CD14-positive monocyte (primary cell): ENCODE measurements at regions not wholly inside any gene's neighbourhood (a gene's known extent, or its start where the extent isn't known, plus 50 kb on each side); places are given as distances from the start of the nearest gene placed in this dataset.

ENCODE experiments used
- DNase-seq, 3 donors: peaks; one replicate each; pipeline ENCODE4 v3.0.0-alpha.2; 2011 to 2022
- H2AFZ ChIP-seq: 2 replicates; pipeline ENCODE4 v1.6.0; 2012; ENCODE audit warnings: mild to moderate bottlenecking, low read depth, low read length, inconsistent platforms; ENCODE audit not compliant: insufficient read depth, poor library complexity, severe bottlenecking
- H3K27ac ChIP-seq, 2 donors: 1 replicate in 1 of 2; 2 replicates in 1 of 2; pipeline ENCODE4 v1.5.1; 2012 to 2013; ENCODE audit warnings: low read length in 2 of 2, control low read depth in 1 of 2, inconsistent platforms in 1 of 2, low read depth in 1 of 2, mild to moderate bottlenecking in 1 of 2
- H3K27me3 ChIP-seq, 2 donors: one replicate each; pipeline versions ENCODE4 v1.6.0 to v1.6.1; 2011 to 2013; ENCODE audit warnings: low read length in 2 of 2; ENCODE audit not compliant: control insufficient read depth in 2 of 2, insufficient read depth in 2 of 2
- H3K36me3 ChIP-seq, 2 donors: replicated peaks in 1 of 2; 1 replicate in 1 of 2; 2 replicates in 1 of 2; pipeline versions ENCODE4 v1.5.1 to v1.6.1; 2012 to 2013; ENCODE audit warnings: low read length in 2 of 2, control low read depth in 1 of 2, inconsistent platforms in 1 of 2, mild to moderate bottlenecking in 1 of 2; ENCODE audit not compliant: insufficient read depth in 2 of 2, control insufficient read depth in 1 of 2
- H3K4me1 ChIP-seq, 2 donors: 1 replicate in 1 of 2; 2 replicates in 1 of 2; pipeline versions ENCODE4 v1.5.1 to v1.6.1; 2012 to 2013; ENCODE audit warnings: low read length in 2 of 2, control low read depth in 1 of 2, inconsistent platforms in 1 of 2, mild to moderate bottlenecking in 1 of 2, moderate library complexity in 1 of 2; ENCODE audit not compliant: insufficient read depth in 2 of 2, control insufficient read depth in 1 of 2
- H3K4me2 ChIP-seq: replicated peaks from 2 replicates; pipeline ENCODE3; 2012; ENCODE audit warnings: low read length, moderate library complexity, mild to moderate bottlenecking; ENCODE audit not compliant: poor library complexity, severe bottlenecking; ENCODE audit errors: extremely low read depth
- H3K4me3 ChIP-seq, 3 experiments: fragments of 200-600 bp in 1 of 3; sonication (generic) in 1 of 3; replicated peaks in 1 of 3; 1 replicate in 2 of 3; 2 replicates in 1 of 3; pipeline ENCODE4 v1.5.1; 2011 to 2013; ENCODE audit warnings: low read length in 3 of 3, mild to moderate bottlenecking in 3 of 3, control low read depth in 2 of 3, low read depth in 2 of 3, inconsistent platforms in 1 of 3, moderate library complexity in 1 of 3
- H3K79me2 ChIP-seq: 2 replicates; pipeline ENCODE4 v1.6.0; 2012; ENCODE audit warnings: mild to moderate bottlenecking, control low read depth, inconsistent platforms, low read length, moderate library complexity; ENCODE audit not compliant: insufficient read depth
- H3K9ac ChIP-seq: 2 replicates; pipeline ENCODE4 v1.6.0; 2017; ENCODE audit warnings: low read length, mild to moderate bottlenecking; ENCODE audit not compliant: insufficient read depth, poor library complexity, severe bottlenecking
- H3K9me3 ChIP-seq, 2 donors: replicated peaks in 1 of 2; 1 replicate in 1 of 2; 2 replicates in 1 of 2; pipeline versions ENCODE4 v1.5.1 to v1.6.1; 2012 to 2013; ENCODE audit warnings: low read length in 2 of 2, control low read depth in 1 of 2; ENCODE audit not compliant: control insufficient read depth in 1 of 2, insufficient read depth in 1 of 2
- H4K20me1 ChIP-seq: 2 replicates; pipeline ENCODE4 v1.6.0; 2012; ENCODE audit warnings: mild to moderate bottlenecking, low read length, control low read depth, moderate library complexity; ENCODE audit not compliant: insufficient read depth
- H3K27ac Mint-ChIP-seq, 7 donors: one replicate each; pipeline ENCODE4 v1.8.0; 2020; ENCODE audit warnings: mild to moderate bottlenecking in 7 of 7, mixed read lengths in 7 of 7, moderate library complexity in 6 of 7, inconsistent platforms in 2 of 7
- H3K27me3 Mint-ChIP-seq, 3 donors: one replicate each; pipeline ENCODE4 v1.8.0; 2021 to 2022; ENCODE audit warnings: low read depth in 3 of 3, mild to moderate bottlenecking in 3 of 3, mixed read lengths in 3 of 3, moderate library complexity in 3 of 3, inconsistent platforms in 1 of 3
- H3K36me3 Mint-ChIP-seq, 2 donors: one replicate each; pipeline ENCODE4 v1.8.0; 2020; ENCODE audit warnings: mixed read lengths in 2 of 2, inconsistent platforms in 1 of 2, mild to moderate bottlenecking in 1 of 2
- H3K4me1 Mint-ChIP-seq: one replicate; pipeline ENCODE4 v1.8.0; 2020; ENCODE audit warnings: mild to moderate bottlenecking, mixed read lengths
- H3K4me3 Mint-ChIP-seq, 2 donors: one replicate each; pipeline ENCODE4 v1.8.0; 2020; ENCODE audit warnings: mild to moderate bottlenecking in 2 of 2, mixed read lengths in 2 of 2, moderate library complexity in 1 of 2
- H3K9me3 Mint-ChIP-seq, 7 donors: one replicate each; pipeline ENCODE4 v1.8.0; 2020 to 2022; ENCODE audit warnings: mixed read lengths in 7 of 7, mild to moderate bottlenecking in 6 of 7, moderate library complexity in 6 of 7, inconsistent platforms in 2 of 7
- CTCF ChIP-seq: fragments of 200-600 bp; IDR thresholded peaks from one replicate; pipeline ENCODE4 v1.8.0; 2022; ENCODE audit warnings: antibody characterized with exemption, mild to moderate bottlenecking
- WGBS: methylation state at CpG from one replicate; pipeline ENCODE4 v1.1.5; 2013; ENCODE audit warnings: missing lambda C conversion rate; ENCODE audit not compliant: insufficient coverage; 5-methylcytosine and 5-hydroxymethylcytosine counted together
- intact Hi-C, 2 donors: fragments of 100-400 bp; cut with micrococcal nuclease; formaldehyde crosslinking; loops; one replicate each; pipeline versions ENCODE4 v1.15.0 to v1.15.1; 2023

DNA sequence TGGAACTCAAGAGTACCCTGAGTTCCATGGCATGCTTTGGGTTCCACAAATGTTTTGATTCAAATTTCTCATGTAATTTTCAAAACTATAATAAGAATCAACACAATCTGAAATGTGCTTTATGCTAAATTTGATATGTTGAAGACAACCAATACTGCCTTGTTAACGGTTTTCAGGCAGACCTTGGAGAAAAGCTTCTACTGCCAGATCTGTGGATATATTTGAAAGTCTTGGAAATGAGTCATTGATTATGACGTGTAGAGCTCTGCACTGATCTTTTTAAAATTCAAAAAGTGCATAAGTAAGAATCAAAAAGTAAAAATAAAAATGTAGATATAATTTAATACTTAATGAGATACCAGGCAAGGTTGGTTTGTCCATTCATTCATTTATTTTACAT lies 74.0 kb upstream of the TNR start:
- Histone ChIP-seq H3K4me2 (no peak overlapping the region), H3K27ac (no peak overlapping the region), H3K4me3 (no peak overlapping the region), H2AFZ (no peak overlapping the region), H3K36me3 (no peaks in the 10 kb centered on the region), H3K79me2 (no peaks in the 10 kb centered on the region), H3K9me3 (no peaks in the 10 kb centered on the region), H3K9ac (no peak overlapping the region), H3K4me1 (no peaks in the 10 kb centered on the region), H4K20me1 (no peaks in the 10 kb centered on the region), H3K27me3 (no peaks in the 10 kb centered on the region)
- WGBS, result no CpG with 5 or more reads among the region's 2 CpGs
- no peak overlapping the region for H3K27ac Mint-ChIP-seq
- intact Hi-C loops, result no loop called here
- H3K4me3 Mint-ChIP-seq, result no peak overlapping the region
- H3K4me1 Mint-ChIP-seq, result no peaks in the 10 kb centered on the region
- DNase-seq, result no peak
- TF ChIP-seq CTCF, result no peak
- peaks cover 0 to 2% (median 0%) of the 10 kb centered on the region in 3 donors for H3K27me3 Mint-ChIP-seq
- H3K36me3 Mint-ChIP-seq, result no peaks in the 10 kb centered on the region
- H3K9me3 Mint-ChIP-seq, result peaks cover 2 to 7% (median 4%) of the 10 kb centered on the region in 7 donors

GRCh38 chr1:175814885-175815284 lies 71.5 kb upstream of the TNR start:
- no peaks in the 10 kb centered on the region for H3K4me1 Mint-ChIP-seq
- Histone ChIP-seq H3K4me2 (no peak overlapping the region), H3K79me2 (no peaks in the 10 kb centered on the region), H4K20me1 (no peaks in the 10 kb centered on the region), H3K27me3 (no peaks in the 10 kb centered on the region), H2AFZ (no peak overlapping the region), H3K27ac (no peak overlapping the region), H3K36me3 (no peaks in the 10 kb centered on the region), H3K9me3 (no peaks in the 10 kb centered on the region), H3K4me3 (no peak overlapping the region), H3K9ac (no peak overlapping the region), H3K4me1 (no peaks in the 10 kb centered on the region)
- peaks cover 0 to 2% (median 0%) of the 10 kb centered on the region in 3 donors for H3K27me3 Mint-ChIP-seq
- no peak for TF ChIP-seq CTCF
- WGBS, result 83% methylated on average over 2 of the region's 3 CpGs
- no peak for DNase-seq
- no peaks in the 10 kb centered on the region for H3K36me3 Mint-ChIP-seq
- H3K27ac Mint-ChIP-seq, result no peak overlapping the region
- intact Hi-C loops, result no loop called here
- H3K9me3 Mint-ChIP-seq, result peaks cover 0 to 4% (median 2%) of the 10 kb centered on the region in 7 donors
- H3K4me3 Mint-ChIP-seq, result no peak overlapping the region
